H1 (cell line): ENCODE measurements at regions not wholly inside any gene's neighbourhood (a gene's known extent, or its start where the extent isn't known, plus 50 kb on each side); places are given as distances from the start of the nearest gene placed in this dataset.

ENCODE experiments used
- CTCF ChIA-PET: fragments of 300-600 bp; sonication (Branson Sonifier 250); formaldehyde crosslinking; loops from one replicate; lab custom pipeline; 2021; ENCODE audit not compliant: partially characterized antibody; lab: Charles Lee
- POLR2A ChIA-PET: fragments of 300-600 bp; sonication (Branson Sonifier 250); formaldehyde crosslinking; loops from one replicate; lab custom pipeline; 2021; ENCODE audit warnings: inconsistent platforms; ENCODE audit not compliant: partially characterized antibody; lab: Charles Lee
- DNase-seq, 2 experiments: peaks; one replicate each; pipeline versions ENCODE4 v3.0.0 to v3.0.0-alpha.2; 2010 to 2022; ENCODE audit warnings: low spot score in 2 of 2, low read depth in 1 of 2, mixed read lengths in 1 of 2
- FAIRE-seq: peaks from 2 replicates; lab custom pipeline; 2011; peaks lifted over from hg19 to GRCh38; lab: Jason Lieb, UNC
- H2AFZ ChIP-seq: 2 replicates; pipeline ENCODE4 v1.8.1; 2012; ENCODE audit warnings: low read length, inconsistent platforms
- H2AK5ac ChIP-seq: 2 replicates; pipeline ENCODE4 v1.6.1; 2013; ENCODE audit warnings: low read depth, low read length
- H2BK120ac ChIP-seq: replicated peaks from 2 replicates; pipeline ENCODE3; 2013; ENCODE audit warnings: low read depth, low read length, inconsistent platforms
- H2BK12ac ChIP-seq: 2 replicates; pipeline ENCODE4 v1.6.1; 2013; ENCODE audit warnings: low read depth, low read length
- H2BK15ac ChIP-seq: 2 replicates; pipeline ENCODE4 v1.6.1; 2013; ENCODE audit warnings: low read length
- H2BK20ac ChIP-seq: 2 replicates; pipeline ENCODE4 v1.6.1; 2013; ENCODE audit warnings: low read length
- H2BK5ac ChIP-seq: 2 replicates; pipeline ENCODE4 v1.6.1; 2013; ENCODE audit warnings: low read depth, low read length
- H3K14ac ChIP-seq: 2 replicates; pipeline ENCODE4 v1.6.1; 2013; ENCODE audit warnings: inconsistent platforms; ENCODE audit not compliant: insufficient read length
- H3K18ac ChIP-seq: 2 replicates; pipeline ENCODE4 v1.6.1; 2013; ENCODE audit warnings: low read length; ENCODE audit errors: extremely low read depth
- H3K23ac ChIP-seq: 2 replicates; pipeline ENCODE4 v1.6.1; 2013; ENCODE audit warnings: inconsistent platforms; ENCODE audit not compliant: insufficient read length
- H3K23me2 ChIP-seq: 2 replicates; pipeline ENCODE4 v1.6.1; 2013; ENCODE audit warnings: low read depth, low read length
- H3K27ac ChIP-seq: 2 replicates; pipeline ENCODE4 v1.6.1; 2011; ENCODE audit warnings: low read depth, low read length, inconsistent platforms
- H3K27me3 ChIP-seq, 4 experiments: replicated peaks in 1 of 4; 1 replicate in 1 of 4; 2 replicates in 3 of 4; pipeline versions ENCODE4 v1.6.1 to v1.8.1; 2011 to 2013; ENCODE audit warnings: low read length in 3 of 4, mild to moderate bottlenecking in 3 of 4, inconsistent platforms in 2 of 4, mixed read lengths in 2 of 4, moderate library complexity in 1 of 4; ENCODE audit not compliant: control insufficient read depth in 3 of 4, insufficient read depth in 3 of 4; ENCODE audit errors: extremely low read depth in 1 of 4
- H3K36me3 ChIP-seq, 4 experiments: 2 replicates each; pipeline versions ENCODE4 v1.6.1 to v1.8.1; 2011 to 2013; ENCODE audit warnings: mild to moderate bottlenecking in 4 of 4, low read length in 3 of 4, moderate library complexity in 2 of 4, control low read depth in 1 of 4, inconsistent platforms in 1 of 4; ENCODE audit not compliant: insufficient read depth in 4 of 4, control insufficient read depth in 2 of 4
- H3K4ac ChIP-seq: replicated peaks from 2 replicates; pipeline ENCODE3; 2013; ENCODE audit warnings: low read length, low read depth, mixed read lengths, inconsistent platforms; ENCODE audit not compliant: insufficient read length
- H3K4me1 ChIP-seq, 4 experiments: replicated peaks in 1 of 4; 1 replicate in 1 of 4; 2 replicates in 3 of 4; pipeline versions ENCODE4 v1.6.1 to v1.8.1; 2011 to 2013; ENCODE audit warnings: low read length in 3 of 4, inconsistent platforms in 2 of 4, mixed read lengths in 1 of 4; ENCODE audit not compliant: insufficient read depth in 4 of 4, control insufficient read depth in 3 of 4
- H3K4me2 ChIP-seq, 2 experiments: 2 replicates each; pipeline versions ENCODE4 v1.6.1 to v1.8.1; 2011 to 2013; ENCODE audit warnings: low read depth in 2 of 2, low read length in 2 of 2, control low read depth in 1 of 2, inconsistent platforms in 1 of 2, mild to moderate bottlenecking in 1 of 2; ENCODE audit not compliant: insufficient read depth in 1 of 2
- H3K4me3 ChIP-seq, 4 experiments: fragments of 200-600, 300-600 bp in 1 of 4; sonication (generic), shearing (Covaris generic), sonication (Bioruptor Twin) in 1 of 4; 2 replicates each; pipeline versions ENCODE4 v1.5.1 to v1.8.1; 2011 to 2016; ENCODE audit warnings: low read length in 4 of 4, low read depth in 3 of 4, control low read depth in 2 of 4, inconsistent platforms in 2 of 4, mild to moderate bottlenecking in 2 of 4, mixed read lengths in 1 of 4, moderate library complexity in 1 of 4; ENCODE audit not compliant: insufficient read depth in 2 of 4; ENCODE audit errors: extremely low read depth in 1 of 4
- H3K56ac ChIP-seq: replicated peaks from 2 replicates; pipeline ENCODE3; 2013; ENCODE audit warnings: low read depth, mild to moderate bottlenecking, mixed read lengths, low read length, inconsistent platforms; ENCODE audit not compliant: insufficient read length
- H3K79me1 ChIP-seq: 2 replicates; pipeline ENCODE4 v1.6.1; 2013; ENCODE audit warnings: low read depth, low read length, control low read depth
- H3K79me2 ChIP-seq, 2 experiments: 2 replicates each; pipeline versions ENCODE4 v1.6.1 to v1.8.1; 2012 to 2013; ENCODE audit warnings: low read length in 2 of 2, mild to moderate bottlenecking in 2 of 2, inconsistent platforms in 1 of 2; ENCODE audit not compliant: insufficient read depth in 2 of 2, control insufficient read depth in 1 of 2
- H3K9ac ChIP-seq, 4 experiments: replicated peaks in 1 of 4; 1 replicate in 1 of 4; 2 replicates in 3 of 4; pipeline versions ENCODE4 v1.6.1 to v1.8.1; 2011 to 2013; ENCODE audit warnings: low read depth in 3 of 4, low read length in 3 of 4, control low read depth in 2 of 4, mild to moderate bottlenecking in 2 of 4, moderate library complexity in 2 of 4, inconsistent platforms in 1 of 4; ENCODE audit errors: extremely low read depth in 1 of 4
- H3K9me3 ChIP-seq, 2 experiments: 2 replicates each; pipeline versions ENCODE4 v1.6.1 to v1.8.1; 2012 to 2013; ENCODE audit warnings: mild to moderate bottlenecking in 2 of 2, moderate library complexity in 2 of 2, control low read depth in 1 of 2, inconsistent platforms in 1 of 2, low read depth in 1 of 2, low read length in 1 of 2, mixed read lengths in 1 of 2; ENCODE audit not compliant: insufficient read depth in 2 of 2
- H4K20me1 ChIP-seq, 2 experiments: replicated peaks in 1 of 2; 2 replicates each; pipeline versions ENCODE3 to v1.8.1; 2011 to 2013; ENCODE audit warnings: inconsistent platforms in 2 of 2, low read length in 2 of 2, mild to moderate bottlenecking in 1 of 2; ENCODE audit not compliant: insufficient read depth in 2 of 2, control insufficient read depth in 1 of 2
- H4K5ac ChIP-seq: 2 replicates; pipeline ENCODE4 v1.6.1; 2013; ENCODE audit warnings: low read length, low read depth, mixed read lengths, inconsistent platforms; ENCODE audit not compliant: insufficient read length
- H4K8ac ChIP-seq: 2 replicates; pipeline ENCODE4 v1.8.0; 2013; ENCODE audit warnings: mild to moderate bottlenecking, moderate library complexity, low read length, inconsistent platforms; ENCODE audit not compliant: insufficient read depth; ENCODE audit errors: extremely low read depth
- H4K91ac ChIP-seq: replicated peaks from 2 replicates; pipeline ENCODE3; 2013; ENCODE audit warnings: low read length, mixed read lengths, inconsistent platforms; ENCODE audit not compliant: insufficient read length
- CEBPB ChIP-seq: IDR thresholded peaks from 2 replicates; pipeline ENCODE4 v1.6.1; 2012; ENCODE audit warnings: low read depth, low read length
- KDM1A ChIP-seq: fragments of 200-600, 300-600 bp; sonication (generic); IDR thresholded peaks from 2 replicates; pipeline ENCODE4 v1.7.1; 2016; ENCODE audit warnings: mild to moderate bottlenecking, low read length, borderline replicate concordance
- RAD21 ChIP-seq, 2 experiments: IDR thresholded peaks in 1 of 2; conservative IDR thresholded peaks in 1 of 2; 2 replicates each; pipeline ENCODE4 v1.6.1; 2011; ENCODE audit warnings: low read depth in 2 of 2, low read length in 2 of 2, improper control_type of control experiment in 1 of 2, inconsistent platforms in 1 of 2, mild to moderate bottlenecking in 1 of 2, moderate library complexity in 1 of 2
- TAF7 ChIP-seq: optimal IDR thresholded peaks from 2 replicates; pipeline ENCODE3; 2011; ENCODE audit warnings: low read depth, mild to moderate bottlenecking, inconsistent platforms, low read length, moderate library complexity, borderline replicate concordance
- WGBS, 2 experiments: shearing (Covaris generic) in 1 of 2; methylation state at CpG; one replicate each; pipeline versions ENCODE4 v1.1.6 to v1.1.7; 2013 to 2015; ENCODE audit warnings: low lambda C conversion rate in 2 of 2, mixed read lengths in 2 of 2, inconsistent platforms in 1 of 2, low coverage in 1 of 2, missing lambda C conversion rate in 1 of 2; ENCODE audit not compliant: insufficient replicate concordance in 2 of 2, insufficient coverage in 1 of 2, insufficient read length in 1 of 2; ENCODE audit errors: extremely low coverage in 1 of 2, missing lambda C conversion rate in 1 of 2; 5-methylcytosine and 5-hydroxymethylcytosine counted together
- TF ChIP-seq, protein P1 (sequence below), 3 experiments: IDR thresholded peaks; 1 replicate in 2 of 3; 2 replicates in 1 of 3; pipeline versions ENCODE4 v1.5.1 to v1.6.1; 2011; ENCODE audit warnings: low read length in 3 of 3, mild to moderate bottlenecking in 3 of 3, inconsistent platforms in 2 of 3, low read depth in 1 of 3, moderate library complexity in 1 of 3; ENCODE audit not compliant: insufficient read depth in 1 of 3; ENCODE audit errors: control extremely low read depth in 1 of 3

- peak; percentile 7 to 49 for DNase-seq
Observed at GRCh38 chr11:91773090-91773489, 451.5 kb upstream of the FAT3 start.

More at GRCh38 chr11:91773090-91773489, 451.5 kb upstream of the FAT3 start:
- Histone ChIP-seq H4K8ac (no peak overlapping the region), H3K27me3 (no peaks in the 10 kb centered on the region), H2BK12ac (no peak overlapping the region), H3K23ac (no peak overlapping the region), H3K79me2 (no peaks in the 10 kb centered on the region), H4K91ac (no peak overlapping the region), H3K56ac (no peak overlapping the region), H3K9ac (no peak overlapping the region), H3K14ac (no peak overlapping the region), H3K4me3 (no peak overlapping the region), H3K18ac (no peak overlapping the region), H2BK15ac (no peak overlapping the region), H4K5ac (no peak overlapping the region), H3K23me2 (no peaks in the 10 kb centered on the region), H3K27ac (no peak overlapping the region), H2BK20ac (no peak overlapping the region), H2BK120ac (no peak overlapping the region), H3K4me1 (no peaks in the 10 kb centered on the region), H2AK5ac (no peak overlapping the region), H3K9me3 (no peaks in the 10 kb centered on the region), H3K4ac (no peak overlapping the region), H2BK5ac (no peak overlapping the region), H2AFZ (no peak overlapping the region), H3K36me3 (no peaks in the 10 kb centered on the region), H3K4me2 (no peak overlapping the region), H4K20me1 (no peaks in the 10 kb centered on the region), H3K79me1 (no peaks in the 10 kb centered on the region)
- 84% methylated on average over 2 of the region's 2 CpGs; no CpG with 5 or more reads in 1 of the 2 experiments for WGBS, 2 experiments
- ChIA-PET POLR2A (no interaction called here), CTCF (interaction anchor here (0.8 to 3.9 kb wide), 5 partner anchors 149 to 380 kb away, joined by 3 to 14 read pairs (median 4); no protein-coding TSS in a partner anchor)
- TF ChIP-seq, protein P1, sequence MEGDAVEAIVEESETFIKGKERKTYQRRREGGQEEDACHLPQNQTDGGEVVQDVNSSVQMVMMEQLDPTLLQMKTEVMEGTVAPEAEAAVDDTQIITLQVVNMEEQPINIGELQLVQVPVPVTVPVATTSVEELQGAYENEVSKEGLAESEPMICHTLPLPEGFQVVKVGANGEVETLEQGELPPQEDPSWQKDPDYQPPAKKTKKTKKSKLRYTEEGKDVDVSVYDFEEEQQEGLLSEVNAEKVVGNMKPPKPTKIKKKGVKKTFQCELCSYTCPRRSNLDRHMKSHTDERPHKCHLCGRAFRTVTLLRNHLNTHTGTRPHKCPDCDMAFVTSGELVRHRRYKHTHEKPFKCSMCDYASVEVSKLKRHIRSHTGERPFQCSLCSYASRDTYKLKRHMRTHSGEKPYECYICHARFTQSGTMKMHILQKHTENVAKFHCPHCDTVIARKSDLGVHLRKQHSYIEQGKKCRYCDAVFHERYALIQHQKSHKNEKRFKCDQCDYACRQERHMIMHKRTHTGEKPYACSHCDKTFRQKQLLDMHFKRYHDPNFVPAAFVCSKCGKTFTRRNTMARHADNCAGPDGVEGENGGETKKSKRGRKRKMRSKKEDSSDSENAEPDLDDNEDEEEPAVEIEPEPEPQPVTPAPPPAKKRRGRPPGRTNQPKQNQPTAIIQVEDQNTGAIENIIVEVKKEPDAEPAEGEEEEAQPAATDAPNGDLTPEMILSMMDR (IDR thresholded peaks at IDR 0.05; ENCODE audit: control extremely low read depth in 1 of 3, insufficient read depth in 1 of 3, low read depth in 1 of 3, low read length in 3 of 3), result peak in 2 of 3 experiments; percentile 49 to 55; a peak in 3 of 4 replicates
- no peak for TF ChIP-seq TAF7
- no peak for TF ChIP-seq CEBPB
- no peak for TF ChIP-seq KDM1A
- TF ChIP-seq RAD21 (IDR thresholded peaks at IDR 0.05 in 1 of 2, conservative IDR thresholded peaks at IDR 0.05 in 1 of 2; ENCODE audit: low read depth in 2 of 2, low read length in 2 of 2), result peak; percentile 82 to 83
- FAIRE-seq, result no peak
